Central memory CD8-positive, alpha-beta T cell (primary cell): ENCODE measurements at regions not wholly inside any gene's neighbourhood (a gene's known extent, or its start where the extent isn't known, plus 50 kb on each side); places are given as distances from the start of the nearest gene placed in this dataset.
"Not testable (repeated sequence)": the region's sequence is repeated elsewhere in the genome, so short reads cannot be mapped to it uniquely, and the experiment has no call there.

Source experiments
- ATAC-seq: fragments of 150-1000 bp; cut with Tn5 transposase; replicated peaks from 2 replicates; pipeline ENCODE4 v1.10.0; 2022; ENCODE audit warnings: mild to moderate bottlenecking, moderate FRiP score, moderate number of reproducible peaks; ENCODE audit not compliant: poor library complexity, severe bottlenecking; ENCODE audit errors: extremely low read depth
- DNase-seq, 2 donors: peaks; one replicate each; pipeline ENCODE4 v3.0.0; 2021; ENCODE audit warnings: low spot score in 2 of 2
- H3K27ac Mint-ChIP-seq: one replicate; pipeline ENCODE4 v1.8.0; 2022; ENCODE audit warnings: low read depth, mild to moderate bottlenecking, moderate library complexity, mixed read lengths
- H3K27me3 Mint-ChIP-seq: one replicate; pipeline ENCODE4 v1.8.0; 2022; ENCODE audit warnings: mixed read lengths
- H3K36me3 Mint-ChIP-seq: one replicate; pipeline ENCODE4 v1.8.0; 2022; ENCODE audit warnings: mild to moderate bottlenecking, moderate library complexity, mixed read lengths; ENCODE audit not compliant: insufficient read depth
- H3K4me1 Mint-ChIP-seq: one replicate; pipeline ENCODE4 v1.8.0; 2022; ENCODE audit warnings: mixed read lengths
- H3K4me3 Mint-ChIP-seq: one replicate; pipeline ENCODE4 v1.8.0; 2022; ENCODE audit warnings: mild to moderate bottlenecking, moderate library complexity, mixed read lengths
- H3K9me3 Mint-ChIP-seq: one replicate; pipeline ENCODE4 v1.8.0; 2022; ENCODE audit warnings: mixed read lengths

DNA sequence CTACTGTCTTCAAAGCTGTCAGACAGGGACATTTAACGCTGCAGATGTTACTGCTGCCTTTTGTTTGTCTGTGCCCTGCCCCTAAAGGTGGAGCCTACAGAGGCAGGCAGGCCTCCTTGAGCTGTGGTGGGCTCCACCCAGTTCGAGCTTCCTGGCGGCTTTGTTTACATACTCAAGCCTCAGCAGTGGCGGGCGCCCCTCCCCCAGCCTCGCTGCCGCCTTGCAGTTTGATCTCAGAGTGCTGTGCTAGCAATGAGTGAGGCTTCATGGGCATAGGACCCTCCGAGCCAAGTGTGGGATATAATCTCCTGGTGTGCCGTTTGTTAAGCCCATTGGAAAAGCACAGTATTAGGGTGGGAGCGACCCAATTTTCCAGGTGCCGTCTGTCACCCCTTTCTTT is 609.8 kb upstream of the MDGA2 start:
- not testable (repeated sequence) for DNase-seq, H3K27ac Mint-ChIP-seq, H3K4me3 Mint-ChIP-seq, H3K36me3 Mint-ChIP-seq, H3K27me3 Mint-ChIP-seq, H3K9me3 Mint-ChIP-seq, ATAC-seq, H3K4me1 Mint-ChIP-seq

GRCh38 chr14:48275301-48275700 is 599.9 kb upstream of the MDGA2 start:
- H3K36me3 Mint-ChIP-seq = peaks cover 2% of the 10 kb centered on the region
- H3K9me3 Mint-ChIP-seq = peaks cover 21% of the 10 kb centered on the region
- no peak overlapping the region for H3K4me3 Mint-ChIP-seq

DNA sequence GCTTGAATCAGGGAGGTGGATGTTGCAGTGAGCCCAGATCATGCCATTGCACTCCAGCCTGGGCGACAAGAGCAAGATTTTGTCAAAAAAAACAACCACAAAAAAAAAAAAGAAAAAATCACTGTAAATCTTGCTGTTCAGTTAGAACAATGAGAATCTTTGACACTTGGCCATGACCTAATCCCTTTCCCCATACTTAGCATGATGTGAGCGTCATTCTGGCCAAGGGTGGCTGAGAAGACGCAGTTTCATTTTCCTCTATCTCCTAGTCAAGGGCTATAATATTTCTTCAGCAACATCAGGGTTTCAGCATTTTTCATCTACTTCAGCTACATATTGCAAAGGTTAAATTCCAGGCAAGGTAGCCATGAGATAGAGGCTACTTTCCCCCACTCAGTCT is 599.4 kb upstream of the MDGA2 start:
- ATAC-seq = no peak
- H3K4me1 Mint-ChIP-seq = no peaks in the 10 kb centered on the region

More at GRCh38 chr14:48275301-48275700, 599.9 kb upstream of the MDGA2 start:
- H3K27me3 Mint-ChIP-seq = no peaks in the 10 kb centered on the region
- no peak overlapping the region for H3K27ac Mint-ChIP-seq
- DNase-seq (no peak), ATAC-seq (no peak)
- no peaks in the 10 kb centered on the region for H3K4me1 Mint-ChIP-seq

GRCh38 chr14:48267926-48268325 is 592.5 kb upstream of the MDGA2 start:
- not testable (repeated sequence) for H3K36me3 Mint-ChIP-seq, H3K27ac Mint-ChIP-seq, H3K4me3 Mint-ChIP-seq, H3K27me3 Mint-ChIP-seq, ATAC-seq, DNase-seq, H3K4me1 Mint-ChIP-seq
- peaks cover 20% of the 10 kb centered on the region for H3K9me3 Mint-ChIP-seq

More for the DNA sequence above, 599.4 kb upstream of the MDGA2 start:
- Mint-ChIP-seq H3K4me3 (no peak overlapping the region), H3K27ac (no peak overlapping the region), H3K9me3 (peaks cover 21% of the 10 kb centered on the region), H3K36me3 (peaks cover 2% of the 10 kb centered on the region), H3K27me3 (no peaks in the 10 kb centered on the region)
- no peak for DNase-seq

DNA sequence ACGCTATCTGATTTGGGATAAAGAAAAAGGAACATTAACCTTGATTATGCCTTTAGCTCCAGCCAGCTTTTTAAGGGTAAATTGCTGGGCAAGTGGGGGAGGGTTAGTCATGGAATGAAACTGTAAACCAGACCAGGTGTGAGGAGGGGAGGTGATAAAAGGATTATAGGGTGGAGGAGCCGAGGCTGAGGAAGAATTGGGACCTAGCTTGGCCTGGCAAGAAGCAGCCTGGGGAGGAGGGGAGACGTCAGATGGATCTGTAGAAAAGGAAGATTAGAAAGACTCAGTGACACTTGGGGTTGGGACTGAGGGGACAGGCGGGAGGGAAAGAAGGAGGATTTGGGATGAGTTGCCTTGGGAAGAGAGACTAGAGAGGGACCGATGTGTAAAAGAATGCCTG is 590.8 kb upstream of the MDGA2 start:
- H3K9me3 Mint-ChIP-seq = peaks cover 27% of the 10 kb centered on the region
- not testable (repeated sequence) for H3K4me1 Mint-ChIP-seq, H3K27ac Mint-ChIP-seq, DNase-seq, H3K27me3 Mint-ChIP-seq, H3K36me3 Mint-ChIP-seq, H3K4me3 Mint-ChIP-seq, ATAC-seq

DNA sequence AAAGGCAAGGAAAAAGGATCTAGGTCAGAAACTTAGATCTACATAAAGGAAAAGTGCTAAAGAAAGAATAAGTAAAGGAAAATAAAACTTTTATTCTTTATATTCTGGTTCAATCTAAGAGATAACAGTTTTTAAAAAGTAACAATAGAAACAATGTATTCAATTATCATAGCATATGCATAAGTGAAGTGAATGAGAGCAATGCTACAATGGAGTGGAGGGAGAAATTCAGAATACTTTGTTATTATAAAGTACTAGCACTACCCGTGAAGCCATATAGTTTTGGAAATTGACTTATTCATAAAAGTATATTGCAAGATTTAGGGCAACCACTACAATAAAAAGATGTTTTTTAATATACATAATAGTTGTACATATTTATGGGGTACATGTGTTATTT is 586.0 kb upstream of the MDGA2 start:
- DNase-seq (no peak), ATAC-seq (no peak)
- no peak overlapping the region for H3K27ac Mint-ChIP-seq
- H3K9me3 Mint-ChIP-seq = peaks cover 26% of the 10 kb centered on the region
- no peaks in the 10 kb centered on the region for H3K4me1 Mint-ChIP-seq
- no peaks in the 10 kb centered on the region for H3K36me3 Mint-ChIP-seq
- H3K27me3 Mint-ChIP-seq = no peaks in the 10 kb centered on the region
- H3K4me3 Mint-ChIP-seq = no peak overlapping the region

DNA sequence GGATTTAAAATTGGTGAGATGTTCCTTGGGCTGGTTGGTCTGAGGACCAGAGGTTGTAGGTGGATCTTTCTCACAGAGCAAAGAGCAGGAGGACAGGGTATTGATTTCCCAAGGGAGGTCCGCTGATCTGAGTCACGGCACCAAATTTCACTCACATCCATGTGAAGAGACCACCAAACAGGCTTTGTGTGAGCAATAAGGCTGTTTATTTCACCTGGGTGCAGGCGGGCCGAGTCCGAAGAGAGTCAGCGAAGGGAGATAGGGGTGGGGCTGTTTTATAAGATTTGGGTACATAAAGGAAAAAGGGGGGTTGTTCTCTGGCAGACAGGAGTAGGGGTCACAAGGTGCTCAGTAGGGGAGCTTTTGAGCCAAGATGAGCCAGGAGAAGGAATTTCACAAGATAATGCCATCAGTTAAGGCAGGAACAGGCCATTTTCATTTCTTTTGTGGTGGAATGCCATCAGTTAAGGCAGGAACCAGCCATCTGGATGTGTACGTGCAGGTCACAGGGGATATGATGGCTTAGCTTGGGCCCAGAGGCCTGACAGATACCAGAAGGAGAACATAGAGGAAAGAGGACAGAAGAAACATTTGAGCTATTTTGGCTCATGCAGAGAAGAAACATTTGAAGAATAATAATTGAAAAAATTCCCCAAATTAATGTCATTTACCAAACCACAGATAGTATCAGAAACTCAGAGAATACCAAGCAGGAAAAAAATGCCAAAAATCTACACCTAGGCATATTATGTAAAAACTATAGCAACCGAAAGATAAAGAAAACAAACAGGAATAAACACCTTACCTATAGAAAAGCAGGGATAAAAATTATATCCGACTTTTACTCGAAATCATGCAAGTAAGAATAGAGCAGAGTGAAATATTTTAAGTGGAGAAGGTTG is 585.2 kb upstream of the MDGA2 start:
- H3K4me1 Mint-ChIP-seq, H3K27me3 Mint-ChIP-seq, H3K4me3 Mint-ChIP-seq, DNase-seq, ATAC-seq, H3K36me3 Mint-ChIP-seq, H3K27ac Mint-ChIP-seq: not testable (repeated sequence)
- peaks cover 21% of the 10 kb centered on the region for H3K9me3 Mint-ChIP-seq

DNA sequence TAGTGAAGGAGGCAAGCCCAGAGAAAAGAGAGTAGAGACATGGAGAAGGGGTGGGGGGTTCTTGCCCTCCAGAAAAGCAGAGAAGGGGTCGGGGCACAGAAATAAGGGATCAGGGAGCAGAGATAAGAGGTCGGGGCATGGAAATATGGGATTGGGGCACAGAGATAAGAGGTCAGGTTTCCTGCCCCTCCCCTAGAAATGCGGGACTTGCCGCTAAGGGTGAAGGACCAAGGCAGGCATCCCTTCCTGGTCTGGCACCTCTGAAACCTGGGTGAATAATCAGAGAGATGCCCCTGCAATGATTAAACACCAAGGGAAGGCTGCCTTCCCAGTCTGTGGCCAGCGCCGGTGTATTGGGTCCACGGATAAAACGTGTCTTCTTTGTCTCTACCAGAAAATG is 584.5 kb upstream of the MDGA2 start:
- ATAC-seq, H3K4me1 Mint-ChIP-seq, H3K36me3 Mint-ChIP-seq, DNase-seq, H3K27me3 Mint-ChIP-seq, H3K4me3 Mint-ChIP-seq, H3K27ac Mint-ChIP-seq: not testable (repeated sequence)
- H3K9me3 Mint-ChIP-seq = peaks cover 21% of the 10 kb centered on the region

GRCh38 chr14:48259232-48259631 is 583.8 kb upstream of the MDGA2 start:
- not testable (repeated sequence) for H3K4me3 Mint-ChIP-seq, H3K27me3 Mint-ChIP-seq

DNA sequence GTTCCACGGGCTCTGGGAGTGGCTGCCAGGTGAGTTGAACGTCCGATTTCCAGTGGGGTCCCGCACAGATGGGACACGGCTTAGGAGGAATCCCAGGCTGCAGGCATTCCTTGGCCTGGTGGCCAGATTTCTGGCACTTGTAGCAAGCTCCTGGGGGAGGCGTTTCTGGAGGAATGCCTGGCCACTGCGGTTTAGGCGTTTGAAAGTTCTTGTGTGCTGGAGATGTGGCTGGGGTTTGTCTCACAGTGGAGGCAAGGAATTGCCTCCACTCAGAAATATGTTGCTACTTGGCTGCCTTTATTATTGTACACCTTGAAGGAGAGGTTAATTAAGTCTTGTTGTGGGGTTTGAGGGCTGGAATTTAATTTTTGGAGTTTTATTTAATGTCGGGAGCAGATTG is 583.3 kb upstream of the MDGA2 start:
- H3K27ac Mint-ChIP-seq, H3K4me1 Mint-ChIP-seq, DNase-seq, ATAC-seq, H3K4me3 Mint-ChIP-seq, H3K27me3 Mint-ChIP-seq, H3K36me3 Mint-ChIP-seq: not testable (repeated sequence)
- peaks cover 21% of the 10 kb centered on the region for H3K9me3 Mint-ChIP-seq

More at GRCh38 chr14:48259232-48259631, 583.8 kb upstream of the MDGA2 start:
- ATAC-seq, DNase-seq, H3K4me1 Mint-ChIP-seq, H3K27ac Mint-ChIP-seq, H3K36me3 Mint-ChIP-seq: not testable (repeated sequence)
- H3K9me3 Mint-ChIP-seq = peaks cover 21% of the 10 kb centered on the region

GRCh38 chr14:48253020-48253419 is 577.6 kb upstream of the MDGA2 start:
- Mint-ChIP-seq H3K4me1 (no peaks in the 10 kb centered on the region), H3K36me3 (no peaks in the 10 kb centered on the region), H3K27me3 (no peaks in the 10 kb centered on the region), H3K9me3 (peaks cover 6% of the 10 kb centered on the region), H3K4me3 (no peak overlapping the region), H3K27ac (no peak overlapping the region)
- ATAC-seq (no peak), DNase-seq (no peak)

GRCh38 chr14:48251290-48251689 is 575.9 kb upstream of the MDGA2 start:
- Mint-ChIP-seq H3K4me3 (no peak overlapping the region), H3K27me3 (no peaks in the 10 kb centered on the region), H3K27ac (no peak overlapping the region), H3K9me3 (peaks cover 6% of the 10 kb centered on the region), H3K36me3 (no peaks in the 10 kb centered on the region), H3K4me1 (no peaks in the 10 kb centered on the region)
- no peak for DNase-seq
- no peak for ATAC-seq

- Mint-ChIP-seq H3K27me3 (no peaks in the 10 kb centered on the region), H3K36me3 (no peaks in the 10 kb centered on the region), H3K4me1 (no peaks in the 10 kb centered on the region), H3K27ac (no peak overlapping the region), H3K9me3 (peaks cover 6% of the 10 kb centered on the region), H3K4me3 (no peak overlapping the region)
- no peak for DNase-seq
- no peak for ATAC-seq
Observed at GRCh38 chr14:48250575-48250974, 575.2 kb upstream of the MDGA2 start.
